Activated T-cell treated with anti-CD3 and anti-CD28 coated beads, Interleukin-2, amount 50 U/mL, for 1 hour (primary cell): ENCODE measurements at regions not wholly inside any gene's neighbourhood (a gene's known extent, or its start where the extent isn't known, plus 50 kb on each side); places are given as distances from the start of the nearest gene placed in this dataset.
"Not testable (repeated sequence)": the region's sequence is repeated elsewhere in the genome, so short reads cannot be mapped to it uniquely, and the experiment has no call there.

Source experiments
- DNase-seq: peaks from one replicate; pipeline ENCODE4 v3.0.0-alpha.2; 2020

- no peak for DNase-seq
Observed at GRCh38 chr7:10355816-10356215, 617.9 kb upstream of the PHF14 start.

DNA sequence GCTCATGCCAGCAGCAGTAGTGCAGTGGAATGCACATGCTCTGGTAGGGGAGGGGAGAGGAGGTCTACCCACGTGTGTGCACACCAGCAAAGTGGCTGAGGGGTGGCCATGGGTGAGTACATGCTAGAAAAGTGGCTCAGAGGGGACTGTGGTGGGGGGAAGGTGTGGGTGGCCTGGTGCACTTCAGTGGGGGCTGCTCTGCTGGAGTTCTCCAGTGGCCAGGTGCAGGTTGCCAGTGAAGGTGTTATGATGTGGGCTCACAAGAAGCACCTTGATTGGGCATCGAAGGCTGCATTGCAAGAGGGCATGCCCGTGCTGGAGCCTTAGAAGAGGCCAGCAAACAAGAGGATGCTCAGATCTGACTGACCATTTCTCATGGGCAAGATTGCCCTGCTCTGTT lies 613.6 kb upstream of the PHF14 start:
- DNase-seq: no peak

DNA sequence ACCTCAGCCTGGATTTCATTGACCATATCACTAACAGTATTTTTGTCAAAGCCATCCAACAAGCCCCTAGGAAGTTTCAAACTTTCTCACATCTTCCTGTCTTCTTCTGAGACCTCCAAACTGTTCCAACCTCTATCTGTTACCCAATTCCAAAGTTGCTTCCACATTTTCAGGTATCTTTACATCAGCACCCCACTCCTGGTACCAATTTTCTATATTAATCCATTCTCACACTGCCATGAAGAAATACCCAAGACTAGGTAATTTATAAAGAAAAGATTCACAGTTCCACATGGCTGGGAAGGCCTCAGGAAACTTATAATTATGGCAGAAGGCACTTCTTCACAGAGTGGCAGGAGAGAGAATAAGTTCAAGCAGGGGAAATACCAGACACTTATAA lies 571.9 kb upstream of the PHF14 start:
- no peak for DNase-seq

GRCh38 chr7:10412422-10413019 lies 561.2 kb upstream of the PHF14 start:
- DNase-seq: no peak

GRCh38 chr7:10418985-10419384 lies 554.7 kb upstream of the PHF14 start:
- DNase-seq: no peak

GRCh38 chr7:10429031-10429430 lies 544.6 kb upstream of the PHF14 start:
- DNase-seq: no peak

DNA sequence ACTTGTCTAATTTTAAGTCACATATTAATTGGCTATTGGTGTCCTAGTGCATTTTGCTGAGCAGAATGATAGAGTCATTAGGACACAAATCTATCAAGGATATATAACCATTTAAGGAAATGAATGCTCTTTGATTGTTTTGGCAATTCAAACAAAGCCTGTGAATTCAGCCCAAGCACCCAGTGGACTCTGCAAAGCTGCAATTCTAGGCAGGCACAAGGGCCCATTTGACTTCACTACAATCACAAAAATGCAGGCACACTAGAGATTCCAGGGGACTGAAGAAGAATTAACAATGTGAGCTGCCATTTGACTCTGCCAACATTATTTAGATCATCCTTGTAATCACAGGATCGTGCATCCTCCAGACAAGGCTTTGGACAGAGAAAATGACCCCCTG lies 544.2 kb upstream of the PHF14 start:
- no peak for DNase-seq

GRCh38 chr7:10436302-10436701 lies 537.4 kb upstream of the PHF14 start:
- DNase-seq: no peak

DNA sequence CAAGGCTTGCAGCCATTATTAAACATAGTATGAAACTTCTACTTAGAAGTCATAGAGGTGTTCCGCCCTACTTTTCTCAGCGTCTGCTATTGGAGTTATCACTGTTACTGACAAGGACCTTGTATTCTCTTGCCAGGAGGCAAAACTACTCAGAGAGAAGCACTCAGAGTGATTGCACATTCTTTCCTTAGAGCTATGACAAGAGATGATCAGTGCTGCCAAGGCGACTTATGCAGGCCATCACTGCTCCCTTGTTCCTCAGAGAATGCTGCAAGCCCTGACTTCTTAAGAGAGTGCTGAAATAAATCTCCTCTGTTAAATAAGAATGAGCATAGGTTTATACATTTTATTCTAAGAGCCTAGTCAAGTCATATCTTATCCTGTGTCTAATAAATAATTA lies 534.6 kb upstream of the PHF14 start:
- no peak for DNase-seq

GRCh38 chr7:10455936-10456335 lies 517.7 kb upstream of the PHF14 start:
- no peak for DNase-seq

DNA sequence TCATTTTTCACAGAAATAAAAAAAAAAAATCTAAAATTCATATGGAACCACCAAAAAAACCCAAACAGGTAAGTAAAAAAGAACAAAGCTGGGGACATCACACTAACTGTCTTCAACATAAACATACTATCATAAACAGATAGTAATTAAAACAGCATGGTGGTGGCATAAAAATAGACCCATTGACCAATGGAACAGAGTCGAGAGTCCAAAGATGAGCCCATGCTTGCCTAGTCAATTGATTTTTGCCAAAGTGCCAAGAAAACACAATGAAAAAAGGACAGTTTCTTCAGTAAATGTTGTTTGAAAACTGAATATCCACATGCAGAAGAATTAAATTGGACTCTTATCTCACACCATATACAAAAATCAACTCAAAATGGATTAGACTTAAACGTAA lies 513.2 kb upstream of the PHF14 start:
- no peak for DNase-seq

GRCh38 chr7:10463701-10464100 lies 510.0 kb upstream of the PHF14 start:
- DNase-seq: no peak

GRCh38 chr7:10465536-10465935 lies 508.1 kb upstream of the PHF14 start:
- not testable (repeated sequence) for DNase-seq

GRCh38 chr7:10468908-10469307 lies 504.8 kb upstream of the PHF14 start:
- DNase-seq: no peak

DNA sequence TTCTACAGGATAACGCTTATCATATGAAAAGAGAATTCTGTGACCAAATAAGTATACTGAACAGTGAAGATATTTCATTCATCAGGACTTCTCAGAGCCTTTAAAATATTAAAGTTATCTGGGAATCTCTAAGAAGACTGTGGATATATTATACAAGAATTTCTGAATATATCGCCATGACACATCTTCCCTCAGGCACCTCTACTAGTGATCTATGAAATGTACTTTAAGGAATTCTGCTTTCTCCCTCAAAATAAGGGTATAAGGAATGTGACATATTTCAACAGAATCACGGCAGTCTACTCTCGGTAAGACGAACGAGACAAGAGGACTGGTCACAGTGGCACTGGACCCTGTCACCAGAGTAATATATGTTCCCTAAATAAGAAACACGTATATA lies 504.2 kb upstream of the PHF14 start:
- DNase-seq: no peak

- no peak for DNase-seq
Observed at GRCh38 chr7:10471280-10472058, 502.2 kb upstream of the PHF14 start.

DNA sequence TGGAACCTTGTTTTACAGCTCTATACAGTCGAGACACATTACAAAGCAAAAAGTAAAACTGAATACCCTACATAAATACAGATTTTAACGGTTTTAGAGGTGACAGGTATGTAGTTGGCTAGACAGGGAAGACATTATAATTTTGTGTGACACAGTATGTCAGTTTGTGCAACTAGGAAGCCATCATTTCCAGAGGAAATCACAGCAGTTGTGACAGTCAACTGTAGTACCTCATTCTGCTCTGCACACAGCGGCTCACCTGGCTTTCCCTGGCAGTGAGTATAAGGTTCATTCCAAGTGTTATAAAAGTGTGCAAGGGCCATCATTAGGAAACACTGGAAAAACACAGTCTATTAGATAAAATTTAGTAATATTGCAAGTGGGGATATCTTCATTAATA lies 501.6 kb upstream of the PHF14 start:
- no peak for DNase-seq

- no peak for DNase-seq
Observed at GRCh38 chr7:10473569-10473968, 500.1 kb upstream of the PHF14 start.

DNA sequence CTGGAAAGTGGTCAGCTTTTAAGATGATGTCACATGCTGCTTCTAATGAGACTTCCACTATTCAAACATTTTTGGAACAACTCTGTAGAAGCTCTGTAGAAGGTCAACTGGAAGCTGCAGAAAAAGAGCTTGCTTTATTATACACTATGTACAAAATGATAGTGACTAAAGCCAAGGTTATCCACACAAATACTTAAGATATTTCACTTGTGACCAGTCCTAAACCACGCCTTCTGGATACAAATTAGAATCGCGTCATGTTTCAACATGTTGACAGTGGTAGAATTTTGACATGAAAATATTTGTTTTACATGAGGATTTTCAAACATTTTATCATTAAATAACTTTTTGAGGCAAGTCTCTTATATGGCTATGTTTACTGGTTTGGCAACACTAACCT lies 499.6 kb upstream of the PHF14 start:
- DNase-seq: no peak

- no peak for DNase-seq
Observed at GRCh38 chr7:10475940-10476641, 497.6 kb upstream of the PHF14 start.

DNA sequence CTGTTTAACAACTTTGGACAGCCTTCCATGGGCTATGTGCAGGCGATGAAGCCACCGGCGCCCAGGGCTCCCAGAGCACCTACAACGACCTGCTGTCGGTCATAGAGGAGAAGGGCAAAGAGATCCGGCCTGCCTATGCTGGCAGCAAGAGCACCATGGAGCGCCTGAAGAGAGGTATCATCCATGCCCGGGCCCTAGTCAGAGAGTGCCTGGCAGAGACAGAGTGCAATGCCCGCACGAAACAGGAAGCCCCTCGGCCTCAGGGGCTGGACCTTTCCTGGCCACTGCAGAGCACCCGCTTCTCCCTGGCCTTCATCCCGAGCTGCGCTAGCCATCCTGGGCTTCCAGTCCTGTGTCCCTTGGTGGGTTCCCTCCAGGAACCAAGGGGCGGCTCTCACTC lies 497.0 kb upstream of the PHF14 start:
- no peak for DNase-seq

- DNase-seq: no peak
Observed at GRCh38 chr7:10483671-10484070, 490.0 kb upstream of the PHF14 start.

DNA sequence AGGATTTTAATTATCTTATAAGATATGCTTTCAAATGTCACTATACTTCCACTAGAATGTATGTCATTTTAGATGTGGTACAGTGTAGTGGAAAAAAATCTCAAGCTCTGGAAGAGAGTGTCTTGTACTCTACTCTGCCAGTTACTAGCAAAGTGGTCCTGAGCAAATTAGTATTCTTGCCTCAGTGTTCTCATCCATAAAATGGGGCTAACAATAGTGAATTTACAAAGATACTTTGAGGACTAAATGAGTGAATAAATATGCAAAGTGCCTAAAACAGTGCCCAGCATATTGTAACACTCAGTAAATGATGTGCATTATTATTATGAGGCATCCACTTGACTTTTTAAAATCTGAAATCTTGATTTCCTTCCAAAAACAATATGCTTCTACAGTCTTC lies 488.9 kb upstream of the PHF14 start:
- DNase-seq: no peak

GRCh38 chr7:10501206-10501884 lies 472.3 kb upstream of the PHF14 start:
- DNase-seq: not testable (repeated sequence)
